ENCODE measurements at regions not wholly inside any gene's neighbourhood (a gene's known extent, or its start where the extent isn't known, plus 50 kb on each side); places are given as distances from the start of the nearest gene placed in this dataset.

GRCh38 chrX:10709276-10709675 is 88.9 kb upstream of the MID1 start:
- H3K36me3 ChIP-seq (ENCODE audit: control insufficient read depth in 1 of 2, insufficient read depth in 2 of 2, low read length in 2 of 2): no peaks in the 10 kb centered on the region
- H3K4me2 ChIP-seq (ENCODE audit: low read length): no peak overlapping the region
- H3K18ac ChIP-seq (ENCODE audit: low read length): no peak overlapping the region
- peaks cover 0 to 3% of the 10 kb centered on the region in 2 experiments for H3K4me1 ChIP-seq (ENCODE audit: control insufficient read depth in 1 of 2, insufficient read depth in 2 of 2, low read length in 2 of 2)
- no CpG with 5 or more reads among the region's 4 CpGs for WGBS (ENCODE audit: extremely low coverage, insufficient coverage, insufficient read length)
- no peak overlapping the region for H4K12ac ChIP-seq (ENCODE audit: low read depth, low read length)
- no peak overlapping the region for H2BK5ac ChIP-seq (ENCODE audit: low read depth, low read length, poor library complexity)
- no peak overlapping the region for H4K91ac ChIP-seq (ENCODE audit: low read depth, low read length)
- peak in 1 of 2 donors; percentile 13 for DNase-seq
- no peak overlapping the region for H3K27ac ChIP-seq (ENCODE audit: low read depth, low read length)
- no peak overlapping the region for H2AFZ ChIP-seq (ENCODE audit: insufficient read depth, low read length, poor library complexity)
- no peaks in the 10 kb centered on the region for H3K9me3 ChIP-seq (ENCODE audit: insufficient read depth, low read depth, low read length)
- H3K79me1 ChIP-seq (ENCODE audit: low read length): no peaks in the 10 kb centered on the region
- no peak overlapping the region for H2AK5ac ChIP-seq (ENCODE audit: low read length)
- H3K14ac ChIP-seq (ENCODE audit: low read length): no peak overlapping the region
- H4K8ac ChIP-seq (ENCODE audit: low read depth, low read length): no peak overlapping the region
- no peaks in the 10 kb centered on the region for H3K27me3 ChIP-seq (ENCODE audit: insufficient read depth, low read length)
- no peak overlapping the region for H2BK12ac ChIP-seq (ENCODE audit: low read length)
- no peak overlapping the region for H3K4ac ChIP-seq (ENCODE audit: low read depth, low read length)
- H3K4me3 ChIP-seq (ENCODE audit: low read depth, low read length): no peak overlapping the region
- no peaks in the 10 kb centered on the region for H3K79me2 ChIP-seq (ENCODE audit: control insufficient read depth, insufficient read depth, low read length, poor library complexity)
- no peak overlapping the region for H3K9ac ChIP-seq (ENCODE audit: low read length)
- no peak overlapping the region for H3K23ac ChIP-seq (ENCODE audit: low read length)
- no peak overlapping the region for H2BK120ac ChIP-seq (ENCODE audit: insufficient read depth, low read length, poor library complexity)

- Histone ChIP-seq H3K14ac (ENCODE audit: low read length) (no peak overlapping the region), H2BK120ac (ENCODE audit: insufficient read depth, low read length, poor library complexity) (no peak overlapping the region), H4K91ac (ENCODE audit: low read depth, low read length) (no peak overlapping the region), H3K9ac (ENCODE audit: low read length) (no peak overlapping the region), H2BK12ac (ENCODE audit: low read length) (no peak overlapping the region), H3K4me2 (ENCODE audit: low read length) (no peak overlapping the region), H2AK5ac (ENCODE audit: low read length) (no peak overlapping the region), H3K23ac (ENCODE audit: low read length) (no peak overlapping the region), H3K9me3 (ENCODE audit: insufficient read depth, low read depth, low read length) (no peaks in the 10 kb centered on the region), H3K79me1 (ENCODE audit: low read length) (no peaks in the 10 kb centered on the region), H4K8ac (ENCODE audit: low read depth, low read length) (no peak overlapping the region), H3K27ac (ENCODE audit: low read depth, low read length) (no peak overlapping the region), H2AFZ (ENCODE audit: insufficient read depth, low read length, poor library complexity) (no peak overlapping the region), H3K18ac (ENCODE audit: low read length) (no peak overlapping the region), H2BK5ac (ENCODE audit: low read depth, low read length, poor library complexity) (no peak overlapping the region), H3K4me1 (ENCODE audit: control insufficient read depth in 1 of 2, insufficient read depth in 2 of 2, low read length in 2 of 2) (no peaks in the 10 kb centered on the region), H4K12ac (ENCODE audit: low read depth, low read length) (no peak overlapping the region), H3K27me3 (ENCODE audit: insufficient read depth, low read length) (no peaks in the 10 kb centered on the region), H3K4ac (ENCODE audit: low read depth, low read length) (no peak overlapping the region), H3K4me3 (ENCODE audit: low read depth, low read length) (no peak overlapping the region), H3K79me2 (ENCODE audit: control insufficient read depth, insufficient read depth, low read length, poor library complexity) (no peaks in the 10 kb centered on the region), H3K36me3 (ENCODE audit: control insufficient read depth in 1 of 2, insufficient read depth in 2 of 2, low read length in 2 of 2) (no peaks in the 10 kb centered on the region)
- no CpG with 5 or more reads among the region's 5 CpGs for WGBS (ENCODE audit: extremely low coverage, insufficient coverage, insufficient read length)
- DNase-seq: no peak
These were observed 94.1 kb upstream of the MID1 start for GRCh38 chrX:10714531-10714930.

- Histone ChIP-seq H2AK5ac (ENCODE audit: low read length) (no peak overlapping the region), H2BK120ac (ENCODE audit: insufficient read depth, low read length, poor library complexity) (no peak overlapping the region), H4K8ac (ENCODE audit: low read depth, low read length) (no peak overlapping the region), H3K14ac (ENCODE audit: low read length) (no peak overlapping the region), H3K4me1 (ENCODE audit: control insufficient read depth in 1 of 2, insufficient read depth in 2 of 2, low read length in 2 of 2) (peaks cover 0 to 4% of the 10 kb centered on the region in 2 experiments), H2BK5ac (ENCODE audit: low read depth, low read length, poor library complexity) (no peak overlapping the region), H2BK12ac (ENCODE audit: low read length) (no peak overlapping the region), H3K4me2 (ENCODE audit: low read length) (no peak overlapping the region), H3K4me3 (ENCODE audit: low read depth, low read length) (no peak overlapping the region), H3K23ac (ENCODE audit: low read length) (no peak overlapping the region), H3K27ac (ENCODE audit: low read depth, low read length) (no peak overlapping the region), H3K18ac (ENCODE audit: low read length) (no peak overlapping the region), H3K79me1 (ENCODE audit: low read length) (no peaks in the 10 kb centered on the region), H3K27me3 (ENCODE audit: insufficient read depth, low read length) (no peaks in the 10 kb centered on the region), H3K79me2 (ENCODE audit: control insufficient read depth, insufficient read depth, low read length, poor library complexity) (no peaks in the 10 kb centered on the region), H3K9me3 (ENCODE audit: insufficient read depth, low read depth, low read length) (no peaks in the 10 kb centered on the region), H3K36me3 (ENCODE audit: control insufficient read depth in 1 of 2, insufficient read depth in 2 of 2, low read length in 2 of 2) (no peaks in the 10 kb centered on the region), H4K12ac (ENCODE audit: low read depth, low read length) (no peak overlapping the region), H3K4ac (ENCODE audit: low read depth, low read length) (no peak overlapping the region), H4K91ac (ENCODE audit: low read depth, low read length) (no peak overlapping the region), H3K9ac (ENCODE audit: low read length) (no peak overlapping the region), H2AFZ (ENCODE audit: insufficient read depth, low read length, poor library complexity) (no peak overlapping the region)
- no CpG with 5 or more reads among the region's 4 CpGs for WGBS (ENCODE audit: extremely low coverage, insufficient coverage, insufficient read length)
- peak; percentile 35 to 86 for DNase-seq
These were observed 102.5 kb upstream of the MID1 start for GRCh38 chrX:10722851-10723250.

- H4K91ac ChIP-seq (ENCODE audit: low read depth, low read length): no peak overlapping the region
- H3K4ac ChIP-seq (ENCODE audit: low read depth, low read length): no peak overlapping the region
- H2AK5ac ChIP-seq (ENCODE audit: low read length): no peak overlapping the region
- no peak overlapping the region for H3K14ac ChIP-seq (ENCODE audit: low read length)
- no peak overlapping the region for H4K12ac ChIP-seq (ENCODE audit: low read depth, low read length)
- no peak overlapping the region for H2BK12ac ChIP-seq (ENCODE audit: low read length)
- no peaks in the 10 kb centered on the region for H3K27me3 ChIP-seq (ENCODE audit: insufficient read depth, low read length)
- peaks cover 0 to 6% of the 10 kb centered on the region in 2 experiments for H3K4me1 ChIP-seq (ENCODE audit: control insufficient read depth in 1 of 2, insufficient read depth in 2 of 2, low read length in 2 of 2)
- no peak overlapping the region for H2AFZ ChIP-seq (ENCODE audit: insufficient read depth, low read length, poor library complexity)
- no peak overlapping the region for H3K23ac ChIP-seq (ENCODE audit: low read length)
- no peak overlapping the region for H3K4me3 ChIP-seq (ENCODE audit: low read depth, low read length)
- no peak overlapping the region for H3K27ac ChIP-seq (ENCODE audit: low read depth, low read length)
- no peak overlapping the region for H3K4me2 ChIP-seq (ENCODE audit: low read length)
- no peak overlapping the region for H2BK120ac ChIP-seq (ENCODE audit: insufficient read depth, low read length, poor library complexity)
- H3K9ac ChIP-seq (ENCODE audit: low read length): no peak overlapping the region
- no CpG with 5 or more reads among the region's 3 CpGs for WGBS (ENCODE audit: extremely low coverage, insufficient coverage, insufficient read length)
- no peaks in the 10 kb centered on the region for H3K9me3 ChIP-seq (ENCODE audit: insufficient read depth, low read depth, low read length)
- peak in 1 of 2 donors; percentile 50 for DNase-seq
- H2BK5ac ChIP-seq (ENCODE audit: low read depth, low read length, poor library complexity): no peak overlapping the region
- H3K18ac ChIP-seq (ENCODE audit: low read length): no peak overlapping the region
- H3K79me2 ChIP-seq (ENCODE audit: control insufficient read depth, insufficient read depth, low read length, poor library complexity): no peaks in the 10 kb centered on the region
- no peak overlapping the region for H4K8ac ChIP-seq (ENCODE audit: low read depth, low read length)
- H3K36me3 ChIP-seq (ENCODE audit: control insufficient read depth in 1 of 2, insufficient read depth in 2 of 2, low read length in 2 of 2): no peaks in the 10 kb centered on the region
- no peaks in the 10 kb centered on the region for H3K79me1 ChIP-seq (ENCODE audit: low read length)
These were observed 104.7 kb upstream of the MID1 start for GRCh38 chrX:10725071-10725470.

Measured in trophoblast cell (in vitro differentiated cells and primary cell).